ENCODE measurements at regions not wholly inside any gene's neighbourhood (a gene's known extent, or its start where the extent isn't known, plus 50 kb on each side); places are given as distances from the start of the nearest gene placed in this dataset.

DNA sequence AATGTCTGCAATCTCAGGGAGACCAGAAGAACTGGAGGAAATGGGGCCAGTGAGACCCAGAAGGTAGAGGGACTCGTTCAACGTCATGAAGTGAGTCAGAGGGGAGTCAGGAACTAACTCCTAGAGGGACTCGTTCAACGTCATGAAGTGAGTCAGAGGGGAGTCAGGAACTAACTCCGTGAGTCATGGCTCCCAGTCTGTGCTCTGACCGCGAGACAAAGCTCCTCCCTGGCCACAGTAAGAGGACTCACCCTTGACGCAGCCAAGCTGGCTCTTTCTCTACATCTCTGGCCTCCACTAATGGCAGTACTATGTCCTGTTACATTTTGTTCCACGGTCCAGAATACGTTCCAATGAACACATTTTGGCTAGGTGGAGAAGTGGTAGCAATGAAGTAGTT, 902.5 kb downstream of the KCNJ2 start:
- TF ChIP-seq, protein P1, sequence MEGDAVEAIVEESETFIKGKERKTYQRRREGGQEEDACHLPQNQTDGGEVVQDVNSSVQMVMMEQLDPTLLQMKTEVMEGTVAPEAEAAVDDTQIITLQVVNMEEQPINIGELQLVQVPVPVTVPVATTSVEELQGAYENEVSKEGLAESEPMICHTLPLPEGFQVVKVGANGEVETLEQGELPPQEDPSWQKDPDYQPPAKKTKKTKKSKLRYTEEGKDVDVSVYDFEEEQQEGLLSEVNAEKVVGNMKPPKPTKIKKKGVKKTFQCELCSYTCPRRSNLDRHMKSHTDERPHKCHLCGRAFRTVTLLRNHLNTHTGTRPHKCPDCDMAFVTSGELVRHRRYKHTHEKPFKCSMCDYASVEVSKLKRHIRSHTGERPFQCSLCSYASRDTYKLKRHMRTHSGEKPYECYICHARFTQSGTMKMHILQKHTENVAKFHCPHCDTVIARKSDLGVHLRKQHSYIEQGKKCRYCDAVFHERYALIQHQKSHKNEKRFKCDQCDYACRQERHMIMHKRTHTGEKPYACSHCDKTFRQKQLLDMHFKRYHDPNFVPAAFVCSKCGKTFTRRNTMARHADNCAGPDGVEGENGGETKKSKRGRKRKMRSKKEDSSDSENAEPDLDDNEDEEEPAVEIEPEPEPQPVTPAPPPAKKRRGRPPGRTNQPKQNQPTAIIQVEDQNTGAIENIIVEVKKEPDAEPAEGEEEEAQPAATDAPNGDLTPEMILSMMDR (IDR thresholded peaks at IDR 0.05; ENCODE audit: low read length) = no peak
- TF ChIP-seq EZH2 (IDR thresholded peaks at IDR 0.05; ENCODE audit: borderline replicate concordance, low read length) = no peak

Data from OCI-LY1 (cell line).